Stimulated activated naive B cell treated with anti-CD40 and anti-IgM and Interleukin-4, amounts not matched to agents 10 μg/mL and 1 μg/mL and 100 μg/mL, for 72 hours (primary cell): ENCODE measurements at regions not wholly inside any gene's neighbourhood (a gene's known extent, or its start where the extent isn't known, plus 50 kb on each side); places are given as distances from the start of the nearest gene placed in this dataset.
A peak's percentile ranks its signal among the peaks of the same experiment; 100 is the strongest.

Source experiments
- ATAC-seq, 2 donors: fragments of 150-1000 bp; cut with Tn5 transposase; replicated peaks; 2 replicates each; pipeline ENCODE4 v1.10.0; 2021; ENCODE audit warnings: moderate library complexity in 1 of 2
- DNase-seq: peaks from one replicate; pipeline ENCODE4 v3.0.0; 2021
- H3K27ac Mint-ChIP-seq: one replicate; pipeline ENCODE4 v1.8.0; 2022; ENCODE audit warnings: mild to moderate bottlenecking, mixed read lengths
- H3K27me3 Mint-ChIP-seq, 2 donors: one replicate each; pipeline ENCODE4 v1.8.0; 2022; ENCODE audit warnings: mixed read lengths in 2 of 2
- H3K36me3 Mint-ChIP-seq, 2 donors: one replicate each; pipeline ENCODE4 v1.8.0; 2022; ENCODE audit warnings: mixed read lengths in 2 of 2, mild to moderate bottlenecking in 1 of 2
- H3K4me1 Mint-ChIP-seq, 2 donors: one replicate each; pipeline ENCODE4 v1.8.0; 2022; ENCODE audit warnings: mixed read lengths in 2 of 2, mild to moderate bottlenecking in 1 of 2
- H3K4me3 Mint-ChIP-seq, 2 donors: one replicate each; pipeline ENCODE4 v1.8.0; 2022; ENCODE audit warnings: mild to moderate bottlenecking in 2 of 2, mixed read lengths in 2 of 2, moderate library complexity in 1 of 2
- H3K9me3 Mint-ChIP-seq, 2 donors: one replicate each; pipeline ENCODE4 v1.8.0; 2022; ENCODE audit warnings: mixed read lengths in 2 of 2, mild to moderate bottlenecking in 1 of 2

DNA sequence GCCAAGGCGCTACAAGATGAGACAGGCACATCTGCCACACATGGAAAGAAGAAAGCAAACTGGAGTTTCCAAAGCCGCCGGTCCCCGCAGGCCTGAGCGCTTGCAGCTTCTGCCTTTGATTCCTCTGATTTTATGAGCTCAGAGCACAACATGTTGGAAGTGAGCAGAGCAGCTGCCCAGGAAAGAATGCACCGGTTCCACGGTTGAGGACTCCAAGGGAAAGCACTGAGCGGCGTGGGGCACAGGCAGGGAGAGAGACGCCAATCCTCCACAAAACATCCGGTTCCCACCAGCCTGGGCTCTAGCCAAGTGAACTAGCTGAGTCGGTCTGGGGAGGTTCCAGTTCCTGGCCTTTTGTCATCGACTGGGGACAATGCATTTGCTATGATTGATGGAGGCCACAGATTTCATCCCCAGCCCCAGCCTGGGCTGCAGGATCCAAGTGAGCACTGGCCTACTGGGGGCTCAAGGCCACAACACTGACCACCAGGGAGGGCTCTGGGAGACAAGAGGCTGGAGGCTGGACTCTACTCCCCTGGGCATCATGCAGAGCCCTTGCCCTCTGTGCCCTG is 253.1 kb upstream of the IRF2BP2 start:
- ATAC-seq = peak; percentile 36 to 53
- peaks cover 0 to 7% of the 10 kb centered on the region in 2 donors for H3K27me3 Mint-ChIP-seq
- H3K4me1 Mint-ChIP-seq = peaks cover 10 to 11% of the 10 kb centered on the region in 2 donors
- H3K4me3 Mint-ChIP-seq = no peak overlapping the region
- H3K9me3 Mint-ChIP-seq = peaks cover 3 to 4% of the 10 kb centered on the region in 2 donors
- DNase-seq = no peak
- H3K36me3 Mint-ChIP-seq = peaks cover 0 to 2% of the 10 kb centered on the region in 2 donors
- H3K27ac Mint-ChIP-seq = no peak overlapping the region

DNA sequence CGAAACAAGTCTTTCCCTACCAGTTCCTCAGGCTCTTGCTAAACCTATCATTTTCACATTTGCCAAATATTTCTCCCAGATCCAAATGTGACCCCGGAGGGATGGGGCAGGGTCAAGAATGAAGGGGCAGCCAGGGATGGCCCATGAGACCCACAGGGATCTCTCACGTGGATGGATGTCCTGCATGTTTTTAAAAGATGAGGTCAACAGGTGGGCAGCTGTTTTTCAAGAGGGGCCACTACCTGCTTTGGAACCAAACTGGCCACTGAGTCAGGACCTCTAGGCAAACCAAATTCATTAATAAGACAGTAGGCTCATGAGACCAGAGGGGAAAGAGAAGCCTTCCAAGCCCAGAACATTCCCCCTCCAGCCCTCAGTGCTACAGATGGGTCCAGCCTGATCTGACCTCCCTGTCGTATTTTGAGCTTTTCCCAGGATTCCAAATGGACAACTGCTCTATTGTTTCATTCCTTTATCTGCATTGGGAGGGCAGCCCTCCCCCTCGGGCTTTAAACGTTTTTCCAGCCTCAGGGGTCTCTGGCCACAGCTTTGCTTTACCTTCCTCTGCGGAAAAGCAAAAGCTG is 252.5 kb upstream of the IRF2BP2 start:
- Mint-ChIP-seq H3K27ac (no peak overlapping the region), H3K4me3 (no peak overlapping the region), H3K27me3 (peaks cover 0 to 7% of the 10 kb centered on the region in 2 donors), H3K9me3 (peaks cover 3 to 4% of the 10 kb centered on the region in 2 donors), H3K36me3 (peaks cover 0 to 2% of the 10 kb centered on the region in 2 donors), H3K4me1 (peaks cover 10 to 11% of the 10 kb centered on the region in 2 donors)
- DNase-seq (no peak), ATAC-seq (no peak)

DNA sequence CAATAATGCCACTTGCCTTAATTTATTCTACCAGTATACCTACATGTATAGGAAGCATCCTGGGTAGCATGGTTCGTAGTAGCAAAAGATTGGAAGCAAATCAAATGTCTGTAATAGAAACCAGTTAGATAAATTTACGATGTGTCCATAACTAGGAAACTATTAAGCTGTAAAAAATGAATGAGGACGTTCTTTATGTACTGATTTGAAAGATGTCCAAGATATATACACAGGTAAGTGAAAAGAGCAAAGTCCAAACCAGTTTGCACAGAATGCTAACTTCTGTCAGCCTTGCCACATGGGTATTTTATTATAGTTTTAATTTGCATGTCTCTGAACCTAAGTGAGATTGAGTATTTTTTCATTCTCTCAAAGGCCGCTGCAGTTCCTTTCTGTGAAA is 251.8 kb upstream of the IRF2BP2 start:
- peaks cover 0 to 2% of the 10 kb centered on the region in 2 donors for H3K36me3 Mint-ChIP-seq
- ATAC-seq (no peak), DNase-seq (no peak)
- peaks cover 0 to 7% of the 10 kb centered on the region in 2 donors for H3K27me3 Mint-ChIP-seq
- peaks cover 3 to 4% of the 10 kb centered on the region in 2 donors for H3K9me3 Mint-ChIP-seq
- H3K4me3 Mint-ChIP-seq = no peak overlapping the region
- no peak overlapping the region for H3K27ac Mint-ChIP-seq
- H3K4me1 Mint-ChIP-seq = peaks cover 10 to 11% of the 10 kb centered on the region in 2 donors

DNA sequence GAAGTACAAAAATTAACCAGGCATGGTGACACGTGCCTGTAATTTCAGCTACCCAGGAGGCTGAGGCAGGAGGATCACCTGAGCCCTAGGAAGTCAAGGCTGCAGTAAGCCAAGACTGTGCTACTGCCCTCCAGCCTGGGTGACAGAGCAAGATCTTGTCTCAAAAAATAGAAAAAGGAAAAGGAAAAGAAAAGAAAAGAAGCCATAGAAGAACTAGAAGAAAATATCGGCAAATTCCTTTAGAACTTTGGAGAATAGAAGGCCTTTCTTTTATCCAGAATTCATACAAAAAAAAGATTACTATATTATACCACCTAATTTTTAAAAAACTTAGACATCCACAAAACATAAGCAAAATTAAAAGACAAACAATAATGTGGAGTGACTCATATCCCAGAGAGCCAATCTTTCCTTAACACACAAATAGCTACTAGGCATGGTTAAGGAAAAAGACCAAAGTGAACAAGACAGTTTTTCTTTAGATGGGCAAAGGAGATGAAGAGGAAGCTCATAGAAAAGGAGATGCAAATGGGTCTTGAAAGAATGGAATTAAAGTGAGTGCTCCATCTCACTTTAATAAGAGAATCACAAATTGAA is 251.1 kb upstream of the IRF2BP2 start:
- Mint-ChIP-seq H3K36me3 (peaks cover 0 to 2% of the 10 kb centered on the region in 2 donors), H3K27me3 (peaks cover 0 to 7% of the 10 kb centered on the region in 2 donors), H3K27ac (no peak overlapping the region), H3K4me3 (no peak overlapping the region), H3K9me3 (peaks cover 3 to 4% of the 10 kb centered on the region in 2 donors), H3K4me1 (peaks cover 10 to 11% of the 10 kb centered on the region in 2 donors)
- ATAC-seq = no peak
- no peak for DNase-seq

DNA sequence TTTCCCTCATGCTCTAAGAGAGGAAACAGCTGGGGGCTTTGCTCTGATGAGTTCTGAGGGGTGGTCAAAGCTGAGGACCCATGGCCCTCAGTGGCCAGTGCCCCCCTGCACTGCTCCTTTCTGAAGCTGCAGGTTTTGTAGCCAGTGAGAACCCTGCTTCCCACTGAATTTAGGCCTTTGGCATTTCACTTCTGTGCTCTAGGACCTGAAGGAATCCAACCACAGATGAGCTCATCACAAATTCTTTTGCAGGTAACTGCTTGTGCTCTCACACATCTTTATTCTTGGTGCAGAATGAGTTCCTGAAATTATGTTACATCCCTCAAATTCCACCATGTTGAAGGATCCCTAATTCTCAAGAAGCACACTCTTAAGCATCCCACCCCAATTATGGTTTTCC is 248.7 kb upstream of the IRF2BP2 start:
- peaks cover 0 to 2% of the 10 kb centered on the region in 2 donors for H3K36me3 Mint-ChIP-seq
- peaks cover 0 to 7% of the 10 kb centered on the region in 2 donors for H3K27me3 Mint-ChIP-seq
- DNase-seq (no peak), ATAC-seq (no peak)
- no peak overlapping the region for H3K4me3 Mint-ChIP-seq
- H3K4me1 Mint-ChIP-seq = peaks cover 13 to 20% of the 10 kb centered on the region in 2 donors
- peaks cover 2 to 3% of the 10 kb centered on the region in 2 donors for H3K9me3 Mint-ChIP-seq
- H3K27ac Mint-ChIP-seq = no peak overlapping the region

DNA sequence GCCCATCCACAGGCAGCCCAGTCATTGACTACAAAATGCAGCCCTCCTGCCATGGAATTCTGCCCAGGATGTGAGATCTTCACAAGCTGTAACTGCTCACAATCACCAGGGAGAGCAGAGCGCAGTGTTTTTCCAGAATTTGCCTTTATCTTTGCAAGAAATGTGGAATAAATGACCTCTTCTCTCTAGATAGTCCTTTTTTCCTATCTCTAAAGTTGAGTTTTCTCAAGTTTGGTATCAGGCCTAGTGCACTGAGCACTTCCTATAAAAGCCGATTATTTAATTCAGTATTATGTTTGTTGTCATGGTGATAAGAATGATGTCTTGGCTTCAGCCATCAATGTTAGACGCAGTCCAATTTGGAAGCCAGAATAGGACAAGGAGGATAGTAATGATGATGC is 246.9 kb upstream of the IRF2BP2 start:
- H3K4me3 Mint-ChIP-seq = no peak overlapping the region
- DNase-seq (no peak), ATAC-seq (no peak)
- H3K27me3 Mint-ChIP-seq = no peaks in the 10 kb centered on the region
- peaks cover 2 to 3% of the 10 kb centered on the region in 2 donors for H3K9me3 Mint-ChIP-seq
- H3K36me3 Mint-ChIP-seq = peaks cover 0 to 2% of the 10 kb centered on the region in 2 donors
- H3K27ac Mint-ChIP-seq = no peak overlapping the region
- peaks cover 14 to 28% of the 10 kb centered on the region in 2 donors for H3K4me1 Mint-ChIP-seq

DNA sequence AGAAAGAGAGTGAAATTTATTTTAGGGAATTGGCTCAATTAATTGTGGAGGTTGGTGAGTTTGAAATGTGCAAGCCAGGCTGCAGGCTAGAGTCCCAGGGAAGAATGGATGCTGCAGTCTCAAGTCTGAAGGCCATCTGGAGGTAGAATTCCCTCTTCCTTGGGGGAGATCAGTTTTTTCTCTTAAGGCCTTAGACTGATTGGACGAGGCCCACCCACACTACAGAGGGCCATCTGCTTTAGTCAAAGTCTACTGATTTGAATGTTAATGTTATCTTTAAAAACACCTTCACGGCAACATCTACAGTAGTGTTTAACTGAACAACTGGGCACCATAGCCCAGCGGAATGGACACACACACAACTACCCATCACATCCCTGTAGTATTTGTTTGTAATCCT is 245.9 kb upstream of the IRF2BP2 start:
- DNase-seq = no peak
- Mint-ChIP-seq H3K36me3 (no peaks in the 10 kb centered on the region), H3K4me1 (peaks cover 18 to 34% of the 10 kb centered on the region in 2 donors), H3K9me3 (peaks cover 0 to under 1% of the 10 kb centered on the region in 2 donors), H3K4me3 (no peak overlapping the region), H3K27ac (no peak overlapping the region), H3K27me3 (no peaks in the 10 kb centered on the region)
- ATAC-seq = no peak

DNA sequence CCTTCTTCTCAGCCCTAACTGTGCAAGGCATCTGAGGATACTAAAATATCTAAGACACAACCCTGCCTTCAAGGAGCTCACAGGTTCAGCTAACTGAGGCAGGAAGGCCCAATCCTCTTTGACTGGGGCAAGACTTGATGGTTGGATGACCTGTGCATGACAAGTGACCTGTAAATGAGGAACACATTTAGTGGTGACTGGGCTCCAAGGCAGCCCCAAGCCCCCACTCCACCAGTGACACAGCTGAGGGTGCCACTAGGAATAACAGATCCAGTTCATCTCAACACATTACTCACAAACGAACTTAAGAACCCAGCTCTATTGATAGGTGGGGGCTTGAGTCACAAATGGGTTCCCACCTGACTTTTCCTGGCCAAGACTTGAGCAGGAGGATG is 244.7 kb upstream of the IRF2BP2 start:
- H3K4me1 Mint-ChIP-seq = peaks cover 19 to 41% of the 10 kb centered on the region in 2 donors
- peak; percentile 38 to 52 for ATAC-seq
- no peaks in the 10 kb centered on the region for H3K36me3 Mint-ChIP-seq
- H3K27ac Mint-ChIP-seq = no peak overlapping the region
- no peaks in the 10 kb centered on the region for H3K9me3 Mint-ChIP-seq
- H3K27me3 Mint-ChIP-seq = no peaks in the 10 kb centered on the region
- no peak overlapping the region for H3K4me3 Mint-ChIP-seq
- DNase-seq = no peak

DNA sequence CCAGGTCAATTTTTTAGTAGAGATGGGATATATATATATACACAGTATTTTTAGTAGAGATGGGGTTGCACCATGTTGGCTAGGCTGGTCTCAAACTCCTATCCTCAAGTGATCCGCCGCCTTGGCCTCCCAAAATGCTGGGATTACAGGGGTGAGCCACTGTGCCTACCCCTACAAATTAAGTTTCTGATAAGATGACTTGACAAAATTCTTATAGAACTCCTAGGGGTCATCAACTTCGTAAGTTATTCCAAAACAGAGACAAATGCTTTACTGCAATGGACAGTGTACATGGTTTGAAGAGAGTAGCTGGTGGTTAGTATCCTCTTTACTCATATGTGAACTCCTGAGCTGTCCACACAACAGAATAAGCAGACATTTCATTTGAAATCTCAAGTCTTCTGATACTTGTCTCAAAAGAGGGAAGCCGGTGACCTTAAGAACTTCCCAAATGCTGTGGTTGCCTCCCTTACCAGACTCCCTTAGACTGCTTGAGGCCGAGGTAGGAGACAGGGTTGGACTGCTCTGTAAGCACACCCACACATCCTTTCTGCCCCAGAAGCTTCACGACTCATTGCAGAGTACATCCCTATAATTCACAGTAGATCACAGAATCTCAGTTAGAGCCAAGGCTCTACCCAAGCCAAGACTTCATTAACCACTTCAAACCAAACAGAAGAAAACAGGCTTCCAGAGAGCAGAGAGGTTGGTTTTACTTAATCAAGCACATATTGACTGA is 244.1 kb upstream of the IRF2BP2 start:
- ATAC-seq (peak; percentile 72 to 73), DNase-seq (no peak)
- no peaks in the 10 kb centered on the region for H3K36me3 Mint-ChIP-seq
- H3K27me3 Mint-ChIP-seq = no peaks in the 10 kb centered on the region
- H3K4me3 Mint-ChIP-seq = no peak overlapping the region
- no peaks in the 10 kb centered on the region for H3K9me3 Mint-ChIP-seq
- H3K4me1 Mint-ChIP-seq = peaks cover 24 to 46% of the 10 kb centered on the region in 2 donors
- no peak overlapping the region for H3K27ac Mint-ChIP-seq

DNA sequence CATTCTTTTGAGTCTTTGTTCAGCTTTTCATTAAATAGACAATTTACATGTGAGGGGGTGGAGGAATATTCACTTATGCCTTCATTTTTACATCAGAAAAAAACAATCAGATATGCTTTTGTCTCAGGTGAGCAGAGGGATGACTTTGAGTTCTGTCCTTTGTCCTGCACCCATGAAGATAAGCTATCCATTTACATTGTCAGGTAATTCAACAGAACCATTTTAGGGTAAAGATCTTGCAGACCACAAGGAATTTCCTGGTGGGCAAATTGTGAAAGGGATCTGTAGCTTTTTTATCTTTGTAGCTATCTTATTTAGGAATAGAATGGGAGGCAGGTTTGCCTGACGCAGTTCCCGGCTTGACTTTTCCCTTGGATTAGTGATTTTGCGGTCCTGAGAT is 242.7 kb upstream of the IRF2BP2 start:
- ATAC-seq = no peak
- DNase-seq = no peak
- H3K27me3 Mint-ChIP-seq = no peaks in the 10 kb centered on the region
- peaks cover 31 to 59% of the 10 kb centered on the region in 2 donors for H3K4me1 Mint-ChIP-seq
- no peaks in the 10 kb centered on the region for H3K36me3 Mint-ChIP-seq
- no peak overlapping the region for H3K4me3 Mint-ChIP-seq
- no peaks in the 10 kb centered on the region for H3K9me3 Mint-ChIP-seq
- no peak overlapping the region for H3K27ac Mint-ChIP-seq

DNA sequence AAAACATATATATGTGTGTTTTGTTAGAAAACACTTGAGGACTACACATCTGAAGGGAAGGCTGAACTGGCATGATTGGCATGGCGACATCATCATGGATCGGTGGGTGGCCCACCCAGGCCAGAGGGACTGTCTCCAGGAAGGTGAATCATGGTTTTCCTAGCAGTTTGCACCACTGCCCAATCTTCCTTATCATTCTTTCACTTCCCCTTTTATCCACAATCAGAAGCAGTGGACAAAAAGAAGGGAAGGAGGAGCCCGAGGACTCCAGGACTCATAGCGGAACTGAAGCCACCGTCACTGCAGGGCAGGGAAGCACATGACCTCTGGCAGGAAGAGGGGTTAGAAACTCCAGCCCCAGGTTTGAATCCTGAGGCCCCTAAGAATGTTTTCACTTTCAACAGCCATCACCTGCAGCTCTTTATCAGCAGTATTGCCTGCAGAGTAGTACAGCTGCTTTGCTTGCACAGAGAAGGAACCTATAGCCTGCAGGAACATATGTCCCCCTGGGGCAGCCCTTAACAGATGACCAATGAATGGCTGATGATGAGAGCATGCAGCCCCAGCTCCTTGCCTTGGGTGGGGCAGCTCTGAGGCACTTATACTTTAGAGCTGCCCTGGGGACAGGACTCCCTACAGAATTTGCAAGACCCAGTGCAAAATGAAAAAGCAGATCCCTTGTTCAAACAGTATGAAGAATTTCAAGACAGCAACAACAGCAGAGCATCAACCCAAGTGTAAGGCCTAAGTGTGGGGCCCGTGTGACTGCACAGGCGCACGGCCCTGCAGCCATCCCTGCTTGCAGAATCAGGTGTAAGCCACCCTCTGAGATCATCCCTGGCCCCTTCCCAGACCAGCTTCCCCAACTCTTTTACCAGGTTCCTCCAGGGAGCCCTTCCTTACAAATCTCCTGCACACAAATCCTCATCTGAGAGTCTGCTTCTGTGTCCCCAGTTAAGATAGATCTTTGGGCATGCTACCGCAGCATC is 241.8 kb upstream of the IRF2BP2 start:
- peaks cover 32 to 60% of the 10 kb centered on the region in 2 donors for H3K4me1 Mint-ChIP-seq
- H3K4me3 Mint-ChIP-seq = peak overlapping the region in 1 of 2 donors; percentile 30
- ATAC-seq (peak; percentile 65 to 75), DNase-seq (no peak)
- H3K27ac Mint-ChIP-seq = peak overlapping the region; percentile 65
- no peaks in the 10 kb centered on the region for H3K36me3 Mint-ChIP-seq
- no peaks in the 10 kb centered on the region for H3K27me3 Mint-ChIP-seq
- no peaks in the 10 kb centered on the region for H3K9me3 Mint-ChIP-seq

DNA sequence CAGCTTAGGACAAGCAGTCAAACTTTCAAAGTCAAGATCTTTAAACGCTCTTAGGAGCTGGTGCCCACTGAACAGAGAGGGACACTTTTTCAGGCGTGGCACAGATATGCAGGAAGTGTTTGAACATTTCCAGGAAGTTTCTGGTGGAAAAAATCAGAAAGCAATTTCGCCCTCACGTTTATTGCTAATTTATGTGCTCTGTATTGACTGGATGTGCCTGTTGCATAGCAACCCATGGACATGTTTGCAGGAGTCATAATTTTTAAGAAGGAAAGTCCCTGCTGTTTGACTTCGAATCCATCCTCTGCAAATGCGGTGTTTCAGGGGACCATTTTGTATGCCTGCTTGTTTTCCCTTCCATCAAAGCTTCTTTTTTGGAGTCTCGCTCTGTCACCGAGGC is 239.9 kb upstream of the IRF2BP2 start:
- no peak for ATAC-seq
- no peak overlapping the region for H3K4me3 Mint-ChIP-seq

DNA sequence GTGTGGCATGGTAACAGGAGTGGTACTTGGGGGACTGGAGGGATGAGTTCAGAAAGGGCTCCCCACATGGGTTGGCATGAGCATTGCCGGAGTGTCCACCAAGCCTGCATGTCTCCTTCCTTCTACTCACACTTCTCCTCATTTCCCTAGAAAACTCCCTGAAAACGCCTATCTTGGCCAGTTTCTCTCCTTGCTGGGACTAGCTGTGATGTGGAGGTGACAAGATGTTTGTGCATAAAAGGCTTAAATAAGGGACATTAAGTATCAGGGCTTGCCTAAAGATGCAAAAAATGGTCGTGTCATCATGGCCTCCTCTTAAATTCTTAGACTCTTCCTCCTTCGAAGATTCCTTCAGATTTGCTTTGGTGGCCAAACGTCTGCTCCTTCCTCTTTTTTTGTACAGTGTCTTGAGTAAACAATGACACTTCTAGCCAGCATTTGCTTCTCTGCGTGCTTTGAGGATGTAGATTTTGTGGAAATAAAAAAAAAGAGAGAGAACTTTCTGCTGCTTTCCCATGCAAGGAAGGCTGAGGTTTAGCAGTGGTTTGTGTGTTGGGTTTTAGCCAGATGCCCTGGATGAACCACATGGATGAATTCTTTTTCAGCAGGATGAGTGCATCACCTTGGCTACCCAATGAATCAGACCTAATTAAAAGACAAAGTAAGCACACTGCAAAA is 239.1 kb upstream of the IRF2BP2 start:
- Mint-ChIP-seq H3K36me3 (peaks cover 0 to 4% of the 10 kb centered on the region in 2 donors), H3K27ac (no peak overlapping the region), H3K4me1 (peaks cover 38 to 73% of the 10 kb centered on the region in 2 donors), H3K4me3 (no peak overlapping the region), H3K27me3 (peaks cover 0 to 7% of the 10 kb centered on the region in 2 donors), H3K9me3 (peaks cover 1 to 4% of the 10 kb centered on the region in 2 donors)
- ATAC-seq (no peak), DNase-seq (no peak)

More for the DNA sequence above, 239.9 kb upstream of the IRF2BP2 start:
- Mint-ChIP-seq H3K4me1 (peaks cover 39 to 71% of the 10 kb centered on the region in 2 donors), H3K36me3 (peaks cover 0 to 4% of the 10 kb centered on the region in 2 donors), H3K27me3 (peaks cover 0 to 7% of the 10 kb centered on the region in 2 donors), H3K27ac (no peak overlapping the region), H3K9me3 (peaks cover 1 to 4% of the 10 kb centered on the region in 2 donors)
- DNase-seq = no peak
